Type B pancreatic cell (in vitro differentiated cells): ENCODE measurements at regions not wholly inside any gene's neighbourhood (a gene's known extent, or its start where the extent isn't known, plus 50 kb on each side); places are given as distances from the start of the nearest gene placed in this dataset.

ENCODE experiments used
- DNase-seq: peaks from one replicate; pipeline ENCODE4 v3.0.0; 2021; ENCODE audit warnings: mixed read lengths; ENCODE audit not compliant: unreplicated experiment; ENCODE audit errors: extremely low spot score
- H3K27ac Mint-ChIP-seq: 2 replicates; pipeline ENCODE4 v1.8.0; 2021; ENCODE audit warnings: mild to moderate bottlenecking, mixed read lengths
- H3K27me3 Mint-ChIP-seq: 2 replicates; pipeline ENCODE4 v1.8.0; 2021; ENCODE audit warnings: mixed read lengths
- H3K36me3 Mint-ChIP-seq: 2 replicates; pipeline ENCODE4 v1.8.0; 2021; ENCODE audit warnings: mixed read lengths
- H3K4me1 Mint-ChIP-seq: one replicate; pipeline ENCODE4 v1.8.0; 2021; ENCODE audit warnings: mixed read lengths; ENCODE audit not compliant: unreplicated experiment
- H3K4me3 Mint-ChIP-seq: 2 replicates; pipeline ENCODE4 v1.8.0; 2021; ENCODE audit warnings: mild to moderate bottlenecking, mixed read lengths
- H3K9me3 Mint-ChIP-seq: 2 replicates; pipeline ENCODE4 v1.8.0; 2021; ENCODE audit warnings: mixed read lengths
- CTCF ChIP-seq: fragments of 200-600 bp; sonication (generic); conservative IDR thresholded peaks from 2 replicates; pipeline ENCODE4 v1.5.0; 2021; ENCODE audit warnings: antibody characterized with exemption, mild to moderate bottlenecking

- no peak overlapping the region for H3K27ac Mint-ChIP-seq
- DNase-seq, result no peak
- H3K9me3 Mint-ChIP-seq, result no peaks in the 10 kb centered on the region
- TF ChIP-seq CTCF, result no peak
- H3K36me3 Mint-ChIP-seq, result no peaks in the 10 kb centered on the region
- H3K4me1 Mint-ChIP-seq, result no peaks in the 10 kb centered on the region
- H3K4me3 Mint-ChIP-seq, result no peak overlapping the region
- peaks cover 4% of the 10 kb centered on the region for H3K27me3 Mint-ChIP-seq
These were observed 858.1 kb downstream of the TRIB2 start for GRCh38 chr2:13574831-13575230.

GRCh38 chr2:13576406-13577036, 859.8 kb downstream of the TRIB2 start:
- DNase-seq, result no peak
- no peak overlapping the region for H3K4me3 Mint-ChIP-seq
- no peak overlapping the region for H3K27ac Mint-ChIP-seq
- H3K9me3 Mint-ChIP-seq, result no peaks in the 10 kb centered on the region
- peaks cover 4% of the 10 kb centered on the region for H3K27me3 Mint-ChIP-seq
- H3K4me1 Mint-ChIP-seq, result no peaks in the 10 kb centered on the region
- no peak for TF ChIP-seq CTCF
- no peaks in the 10 kb centered on the region for H3K36me3 Mint-ChIP-seq

GRCh38 chr2:13578547-13578946, 861.8 kb downstream of the TRIB2 start:
- DNase-seq, result no peak
- TF ChIP-seq CTCF, result no peak
- peaks cover 4% of the 10 kb centered on the region for H3K27me3 Mint-ChIP-seq
- no peaks in the 10 kb centered on the region for H3K36me3 Mint-ChIP-seq
- no peak overlapping the region for H3K27ac Mint-ChIP-seq
- no peaks in the 10 kb centered on the region for H3K4me1 Mint-ChIP-seq
- H3K4me3 Mint-ChIP-seq, result no peak overlapping the region
- H3K9me3 Mint-ChIP-seq, result no peaks in the 10 kb centered on the region

- Mint-ChIP-seq H3K4me3 (no peak overlapping the region), H3K4me1 (no peaks in the 10 kb centered on the region), H3K36me3 (no peaks in the 10 kb centered on the region), H3K27me3 (peaks cover 4% of the 10 kb centered on the region), H3K27ac (no peak overlapping the region), H3K9me3 (no peaks in the 10 kb centered on the region)
- DNase-seq, result no peak
- peak; percentile 39 for TF ChIP-seq CTCF
These were observed 864.7 kb downstream of the TRIB2 start for GRCh38 chr2:13581471-13581870.

GRCh38 chr2:13583609-13584008, 866.9 kb downstream of the TRIB2 start:
- no peak for DNase-seq
- H3K36me3 Mint-ChIP-seq, result no peaks in the 10 kb centered on the region
- H3K9me3 Mint-ChIP-seq, result no peaks in the 10 kb centered on the region
- H3K27me3 Mint-ChIP-seq, result no peaks in the 10 kb centered on the region
- no peak overlapping the region for H3K4me3 Mint-ChIP-seq
- H3K27ac Mint-ChIP-seq, result no peak overlapping the region
- H3K4me1 Mint-ChIP-seq, result no peaks in the 10 kb centered on the region
- no peak for TF ChIP-seq CTCF

GRCh38 chr2:13584020-13584419, 867.3 kb downstream of the TRIB2 start:
- Mint-ChIP-seq H3K9me3 (no peaks in the 10 kb centered on the region), H3K27ac (no peak overlapping the region)

More at GRCh38 chr2:13584020-13584419, 867.3 kb downstream of the TRIB2 start:
- no peaks in the 10 kb centered on the region for H3K4me1 Mint-ChIP-seq
- no peaks in the 10 kb centered on the region for H3K36me3 Mint-ChIP-seq
- H3K4me3 Mint-ChIP-seq, result no peak overlapping the region
- H3K27me3 Mint-ChIP-seq, result no peaks in the 10 kb centered on the region
- no peak for DNase-seq
- TF ChIP-seq CTCF, result no peak
